HT-29 (cell line): ENCODE measurements at regions not wholly inside any gene's neighbourhood (a gene's known extent, or its start where the extent isn't known, plus 50 kb on each side); places are given as distances from the start of the nearest gene placed in this dataset.
"Not testable (repeated sequence)": the region's sequence is repeated elsewhere in the genome, so short reads cannot be mapped to it uniquely, and the experiment has no call there.

ENCODE experiments used
- DNase-seq: peaks from one replicate; pipeline ENCODE4 v3.0.0-alpha.2; 2015; ENCODE audit warnings: low spot score

DNA sequence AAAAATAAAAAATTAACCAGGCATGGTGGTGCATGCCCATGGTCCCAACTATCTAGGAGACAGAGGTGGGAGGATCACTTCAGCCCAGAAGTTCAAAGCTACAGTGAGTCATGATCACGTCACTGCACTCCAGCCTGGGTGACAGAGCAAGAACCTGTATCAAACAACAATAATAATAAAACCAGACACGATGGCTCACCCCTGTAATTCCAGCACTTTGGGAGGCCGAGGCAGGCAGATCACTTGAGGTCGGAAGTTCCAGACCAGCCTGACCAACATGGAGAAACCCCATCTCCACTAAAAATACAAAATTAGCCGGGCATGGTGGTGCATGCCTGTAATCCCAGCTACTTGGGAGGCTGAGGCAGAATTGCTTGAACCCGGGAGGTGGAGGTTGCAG is 159.4 kb downstream of the SKIDA1 start:
- DNase-seq = not testable (repeated sequence)

- DNase-seq = peak; percentile 61
Observed at GRCh38 chr10:21364196-21365114, 161.0 kb downstream of the SKIDA1 start.

GRCh38 chr10:21363731-21364104 is 161.8 kb downstream of the SKIDA1 start:
- DNase-seq = no peak

- DNase-seq = no peak
Observed at GRCh38 chr10:21363092-21363730, 162.3 kb downstream of the SKIDA1 start.

DNA sequence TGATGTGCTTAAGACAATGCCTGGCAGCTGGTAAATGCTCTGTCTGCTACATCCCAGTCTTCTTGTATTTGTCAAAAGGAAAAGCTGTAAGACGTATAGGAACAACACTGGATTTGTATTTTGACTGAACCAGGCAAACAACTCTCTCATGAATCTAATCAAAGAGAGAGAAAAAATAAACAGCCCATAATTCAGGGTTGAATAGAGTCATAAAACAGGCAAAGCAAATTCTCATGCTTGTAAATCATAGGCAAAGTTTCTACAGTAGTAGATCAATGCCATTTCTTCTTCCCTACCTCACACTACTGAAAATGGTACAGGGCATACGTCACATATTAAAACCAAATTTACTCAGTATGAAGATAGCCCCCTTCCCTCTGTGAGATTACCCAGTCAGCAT is 166.3 kb downstream of the SKIDA1 start:
- DNase-seq = no peak

GRCh38 chr10:21355591-21356011 is 169.9 kb downstream of the SKIDA1 start:
- no peak for DNase-seq

- no peak for DNase-seq
Observed at GRCh38 chr10:21352886-21353285, 172.6 kb downstream of the SKIDA1 start.

- DNase-seq = not testable (repeated sequence)
Observed at GRCh38 chr10:21351594-21351993, 173.9 kb downstream of the SKIDA1 start.

GRCh38 chr10:21349912-21350286 is 175.6 kb downstream of the SKIDA1 start:
- no peak for DNase-seq

GRCh38 chr10:21347785-21348170 is 177.7 kb downstream of the SKIDA1 start:
- no peak for DNase-seq

DNA sequence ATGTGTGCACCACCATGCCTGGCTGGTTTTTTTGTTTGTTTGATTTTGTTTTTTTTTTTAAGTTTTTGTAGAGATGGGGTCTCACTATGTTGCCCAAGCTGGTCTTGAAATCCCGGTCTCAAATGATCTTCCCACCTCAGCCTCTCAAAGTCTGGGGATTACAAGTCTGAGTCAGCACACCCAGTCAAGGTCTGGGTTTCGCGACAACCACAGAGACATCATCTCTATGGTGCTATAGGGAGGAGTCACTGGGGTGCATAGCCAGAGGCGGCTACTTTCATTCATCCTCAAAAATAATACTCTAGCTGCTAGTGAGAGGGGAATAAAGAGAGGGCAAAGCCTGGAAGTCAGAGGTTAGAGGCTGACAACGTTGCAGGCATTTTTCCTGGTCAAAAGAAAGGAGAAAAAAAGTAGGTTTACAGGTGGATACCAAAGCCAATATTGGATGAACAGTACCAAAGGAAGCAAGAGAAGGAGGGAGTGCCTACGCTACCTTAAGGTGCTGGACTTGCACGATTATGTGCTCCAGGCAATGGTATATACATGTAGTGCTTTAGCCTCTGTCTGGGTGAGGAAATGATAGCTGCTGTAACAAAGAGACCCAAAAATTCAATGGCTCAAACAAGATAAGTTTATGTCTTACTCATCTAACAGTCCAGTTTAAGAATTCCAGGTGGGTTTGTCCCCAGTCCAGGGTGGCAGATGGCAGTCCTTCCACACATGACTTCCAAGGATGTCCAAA is 178.3 kb downstream of the SKIDA1 start:
- no peak for DNase-seq

DNA sequence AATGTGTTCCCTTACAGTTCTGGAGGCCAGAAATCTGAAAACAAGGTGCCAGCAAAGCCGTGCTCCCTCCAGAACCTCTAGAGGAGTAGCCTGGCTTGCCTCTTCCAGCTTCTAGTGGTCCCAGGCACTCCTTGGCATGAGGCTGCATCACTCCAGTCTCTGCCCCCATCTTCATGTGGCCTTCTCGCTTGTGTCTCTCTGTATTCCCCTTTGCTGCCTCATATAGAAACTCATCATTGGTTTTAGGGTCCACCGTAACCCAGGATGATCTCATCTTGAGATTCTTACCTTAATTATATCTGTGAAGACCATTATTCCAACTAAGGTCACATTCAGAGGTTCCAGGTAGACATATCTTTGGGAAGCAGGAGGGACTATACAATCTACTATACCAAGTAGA is 182.4 kb downstream of the SKIDA1 start:
- no peak for DNase-seq

- not testable (repeated sequence) for DNase-seq
Observed at GRCh38 chr10:21342499-21342898, 183.0 kb downstream of the SKIDA1 start.

DNA sequence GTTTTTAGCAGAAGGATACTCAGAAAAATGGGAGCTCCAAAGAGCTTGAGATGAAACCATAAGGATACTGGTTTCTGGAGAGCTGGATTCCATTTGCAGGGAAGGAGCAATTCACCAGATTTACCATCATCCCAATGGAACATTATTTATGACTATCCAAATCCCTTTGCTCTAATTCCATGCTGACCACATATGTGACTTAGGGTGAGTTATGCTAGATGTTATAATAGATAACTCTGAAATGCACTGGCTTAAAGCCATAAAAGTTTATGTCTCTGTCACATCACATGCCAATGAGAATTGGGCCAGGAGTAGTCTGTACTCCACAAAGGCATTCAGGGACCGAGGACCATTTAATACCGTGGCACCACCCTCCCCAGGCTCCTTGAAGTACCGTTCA is 185.2 kb downstream of the SKIDA1 start:
- DNase-seq = peak; percentile 23

DNA sequence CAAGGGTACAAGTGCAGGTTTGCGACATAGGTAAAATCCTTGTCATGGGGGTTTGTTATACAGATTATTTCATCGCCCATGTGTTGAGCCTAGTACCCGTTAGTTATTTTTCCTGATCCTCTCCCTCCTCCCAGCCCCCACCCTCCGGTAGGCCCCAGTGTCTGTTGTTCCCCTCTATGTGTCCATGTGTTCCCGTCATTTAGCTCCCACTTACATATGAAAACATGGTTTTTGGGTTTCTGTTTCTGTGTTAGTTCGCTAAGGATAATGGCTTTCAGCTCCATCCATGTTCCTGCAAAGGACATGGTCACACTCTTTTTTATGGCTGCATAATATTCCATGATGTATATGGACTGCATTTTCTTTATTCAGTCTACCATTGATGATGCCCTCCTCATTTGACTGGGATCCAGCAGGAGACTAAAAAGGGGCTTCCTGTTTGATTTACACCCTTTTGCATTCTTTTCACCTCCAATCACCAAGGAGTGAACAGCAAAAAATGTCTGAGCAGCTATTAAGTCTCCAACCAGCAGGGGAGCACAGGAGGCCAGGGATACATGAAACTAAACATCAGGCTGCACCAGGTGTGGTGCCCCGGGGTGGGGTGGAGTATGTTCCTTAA is 188.2 kb downstream of the SKIDA1 start:
- no peak for DNase-seq

DNA sequence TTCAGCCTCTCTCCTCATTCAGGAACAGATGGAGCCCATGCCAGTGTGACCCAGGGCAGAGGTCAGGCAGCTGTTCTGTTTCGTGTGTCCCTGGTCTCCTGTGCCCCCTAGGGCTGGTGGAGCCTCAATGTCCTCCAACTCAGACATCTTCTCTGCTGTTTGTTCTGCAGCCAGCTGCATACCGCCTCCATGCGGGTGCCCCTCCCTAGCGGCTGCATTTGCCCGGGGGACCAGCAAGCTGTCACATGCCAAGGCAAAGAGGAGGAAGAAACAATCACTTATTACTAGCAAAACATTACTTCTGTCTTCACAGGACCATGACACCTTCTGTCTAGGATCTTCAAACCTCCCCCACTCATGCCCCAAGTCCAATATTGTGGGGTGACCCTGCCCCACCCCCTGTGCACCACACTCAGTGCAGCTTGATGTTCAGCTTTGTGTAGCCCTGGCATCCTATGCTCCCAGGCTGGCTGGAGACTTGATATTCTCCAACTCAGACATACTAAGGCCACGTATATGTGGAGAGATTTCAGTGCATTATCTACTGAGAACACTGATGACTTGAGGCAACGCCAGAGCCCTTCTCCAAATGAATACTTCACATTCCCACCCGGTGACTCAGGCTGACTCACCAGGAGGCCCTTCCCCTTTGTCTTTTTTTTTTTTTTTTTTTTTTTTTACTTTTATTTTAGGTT is 188.9 kb downstream of the SKIDA1 start:
- peak; percentile 52 for DNase-seq

DNA sequence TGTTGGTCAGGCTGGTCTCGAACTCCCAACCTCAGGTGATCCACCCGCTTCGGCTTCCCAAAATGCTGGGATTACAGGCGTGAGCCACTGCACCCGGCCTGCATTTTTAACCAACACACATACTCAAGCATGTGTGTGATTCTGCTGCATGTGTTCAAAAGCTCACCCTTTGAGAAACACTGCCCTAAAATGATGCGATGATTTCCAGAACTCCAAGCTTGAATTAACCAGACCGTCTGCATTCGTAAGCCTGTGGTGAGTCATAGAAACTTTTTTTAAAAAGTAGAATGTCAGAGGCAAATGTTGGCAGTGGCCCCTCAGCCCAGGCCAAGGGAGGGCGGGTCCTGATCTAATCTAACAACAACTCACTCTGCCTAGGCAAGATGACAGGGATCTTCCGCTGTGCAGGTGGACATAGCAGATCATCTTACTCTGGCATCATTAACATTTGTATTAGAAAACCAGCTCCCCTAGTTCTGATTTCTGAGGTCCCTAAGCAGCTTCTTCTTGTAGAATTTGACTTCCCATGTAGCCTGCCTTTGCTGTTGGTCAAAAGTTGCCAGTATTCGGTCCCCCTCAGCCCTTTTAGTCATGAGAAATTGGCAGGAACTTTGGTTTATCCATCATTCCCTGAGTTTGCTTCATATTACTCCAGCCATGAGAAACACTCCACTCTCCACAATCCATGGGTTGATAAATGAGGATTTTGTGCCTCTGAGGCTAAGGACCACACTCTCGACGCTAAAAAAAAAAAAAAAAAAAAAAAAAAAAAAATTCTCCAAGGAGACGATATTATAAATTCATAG is 190.4 kb downstream of the SKIDA1 start:
- DNase-seq = peak; percentile 12

GRCh38 chr10:21330628-21331020 is 194.9 kb downstream of the SKIDA1 start:
- no peak for DNase-seq

DNA sequence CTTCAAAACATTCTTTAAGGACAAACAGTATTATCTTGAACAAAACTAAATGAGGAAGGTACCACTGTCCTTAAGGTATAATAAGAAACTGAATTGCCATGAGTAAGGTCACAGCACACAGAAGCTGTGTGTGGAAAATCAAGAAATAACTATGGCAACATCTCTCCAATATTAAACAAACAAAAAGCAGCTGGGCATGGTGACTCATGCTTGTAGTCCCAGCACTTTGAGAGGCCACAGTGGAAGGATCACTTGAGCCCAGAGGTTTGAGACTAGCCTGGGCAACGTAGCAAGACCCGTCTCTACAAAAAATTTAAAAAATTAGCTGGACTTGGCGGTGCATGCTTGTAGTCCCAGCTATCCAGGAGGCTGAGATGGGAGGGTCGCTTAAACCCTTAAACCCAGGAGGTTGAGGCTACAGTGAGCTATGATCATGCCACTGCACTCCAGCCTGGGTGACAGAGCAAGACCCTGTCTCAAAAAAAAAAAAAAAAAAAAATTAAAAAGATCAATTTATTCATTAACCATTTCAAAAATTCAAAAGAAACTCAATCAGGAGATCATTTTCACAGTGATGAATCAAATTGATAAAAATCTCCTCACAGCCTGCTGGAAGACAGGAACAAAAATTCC is 195.4 kb downstream of the SKIDA1 start:
- peak; percentile 65 for DNase-seq
